GM10248 (cell line): ENCODE measurements at regions not wholly inside any gene's neighbourhood (a gene's known extent, or its start where the extent isn't known, plus 50 kb on each side); places are given as distances from the start of the nearest gene placed in this dataset.

Source experiments
- CTCF ChIA-PET: fragments of 300-600 bp; sonication (Branson Sonifier 250); formaldehyde crosslinking; extraction: SDS; loops from one replicate; lab custom pipeline; 2021; ENCODE audit warnings: antibody characterized with exemption; lab: Yijun Ruan, JAX
- POLR2A ChIA-PET: fragments of 350-650 bp; sonication (Branson Sonifier 250); formaldehyde crosslinking; extraction: SDS; loops from one replicate; lab custom pipeline; 2020; ENCODE audit warnings: antibody characterized with exemption; lab: Yijun Ruan, JAX
- DNase-seq: peaks from one replicate; pipeline ENCODE4 v3.0.0; 2012; ENCODE audit errors: extremely low spot score
- TF ChIP-seq, protein P1 (sequence below): IDR thresholded peaks from 2 replicates; pipeline ENCODE4 v1.5.1; 2012; ENCODE audit warnings: mild to moderate bottlenecking, low read depth; ENCODE audit errors: extremely low read depth, missing control alignments, control extremely low read depth

DNA sequence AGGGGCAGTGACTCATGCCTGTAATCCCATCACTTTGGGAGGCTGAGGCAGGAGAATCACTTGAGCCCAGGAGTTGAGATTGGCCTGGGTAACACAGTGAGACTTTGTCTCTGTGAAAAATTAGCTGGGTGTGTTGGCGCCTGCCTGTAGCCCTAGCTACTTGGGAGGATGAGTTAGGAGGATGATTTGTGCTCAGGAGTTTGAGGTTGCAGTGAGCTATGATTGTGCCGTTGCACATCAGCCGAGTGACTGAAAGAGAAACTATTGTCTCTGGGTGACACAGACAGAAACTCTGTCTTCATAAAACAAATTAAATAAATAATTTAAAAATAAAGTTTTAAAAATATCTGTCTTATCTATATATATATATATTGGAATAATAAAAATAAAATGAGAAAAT, 1844.6 kb upstream of the PIK3C3 start:
- POLR2A ChIA-PET: no interaction called here
- CTCF ChIA-PET: interaction anchor here (0.7 to 1.9 kb wide), 4 partner anchors 9 to 13 kb away, joined by 4 to 10 read pairs (median 6); no protein-coding TSS in a partner anchor
- TF ChIP-seq, protein P1, sequence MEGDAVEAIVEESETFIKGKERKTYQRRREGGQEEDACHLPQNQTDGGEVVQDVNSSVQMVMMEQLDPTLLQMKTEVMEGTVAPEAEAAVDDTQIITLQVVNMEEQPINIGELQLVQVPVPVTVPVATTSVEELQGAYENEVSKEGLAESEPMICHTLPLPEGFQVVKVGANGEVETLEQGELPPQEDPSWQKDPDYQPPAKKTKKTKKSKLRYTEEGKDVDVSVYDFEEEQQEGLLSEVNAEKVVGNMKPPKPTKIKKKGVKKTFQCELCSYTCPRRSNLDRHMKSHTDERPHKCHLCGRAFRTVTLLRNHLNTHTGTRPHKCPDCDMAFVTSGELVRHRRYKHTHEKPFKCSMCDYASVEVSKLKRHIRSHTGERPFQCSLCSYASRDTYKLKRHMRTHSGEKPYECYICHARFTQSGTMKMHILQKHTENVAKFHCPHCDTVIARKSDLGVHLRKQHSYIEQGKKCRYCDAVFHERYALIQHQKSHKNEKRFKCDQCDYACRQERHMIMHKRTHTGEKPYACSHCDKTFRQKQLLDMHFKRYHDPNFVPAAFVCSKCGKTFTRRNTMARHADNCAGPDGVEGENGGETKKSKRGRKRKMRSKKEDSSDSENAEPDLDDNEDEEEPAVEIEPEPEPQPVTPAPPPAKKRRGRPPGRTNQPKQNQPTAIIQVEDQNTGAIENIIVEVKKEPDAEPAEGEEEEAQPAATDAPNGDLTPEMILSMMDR: no peak
- no peak for DNase-seq

DNA sequence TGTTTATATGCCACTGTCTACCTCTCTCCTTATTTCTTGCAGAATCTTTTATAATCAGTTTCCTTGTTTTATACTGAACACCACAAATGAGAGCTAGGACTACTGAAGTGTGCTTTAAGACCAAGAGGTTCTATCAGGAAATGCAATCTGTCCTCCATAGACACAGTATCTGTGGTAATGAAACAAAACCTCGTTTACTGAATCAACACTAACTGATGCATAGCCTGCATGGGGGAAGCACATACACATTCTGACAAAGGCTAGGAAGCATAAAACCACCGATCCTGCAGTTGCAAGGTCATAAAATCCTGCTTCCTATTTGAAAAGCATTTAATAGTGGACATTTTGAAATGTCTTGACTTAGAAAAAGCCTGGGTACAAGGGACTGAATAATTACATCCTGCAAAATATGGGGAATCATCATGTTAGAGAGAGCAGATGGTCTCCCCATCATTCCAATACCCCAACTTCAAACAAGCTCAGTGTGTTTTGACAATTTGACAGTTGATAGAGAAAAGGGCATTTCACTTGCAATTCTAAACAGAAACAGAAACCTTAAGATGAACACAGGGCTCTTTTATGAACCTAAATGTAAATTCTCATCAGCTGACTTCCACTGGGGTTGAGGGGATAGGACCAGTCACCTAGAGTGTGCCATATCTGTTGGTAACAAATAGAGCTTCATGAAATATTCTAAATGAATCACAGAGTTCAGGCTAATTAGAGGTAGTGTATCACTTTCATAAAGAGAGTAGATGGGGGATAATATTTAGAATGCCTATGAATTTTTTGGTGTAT, 1845.6 kb upstream of the PIK3C3 start:
- TF ChIP-seq, protein P1: no peak
- CTCF ChIA-PET: interaction anchor here (1.0 to 1.9 kb wide), 3 partner anchors 10 to 27 kb away, joined by 3 to 10 read pairs (median 6); no protein-coding TSS in a partner anchor
- no peak for DNase-seq
- POLR2A ChIA-PET: no interaction called here

DNA sequence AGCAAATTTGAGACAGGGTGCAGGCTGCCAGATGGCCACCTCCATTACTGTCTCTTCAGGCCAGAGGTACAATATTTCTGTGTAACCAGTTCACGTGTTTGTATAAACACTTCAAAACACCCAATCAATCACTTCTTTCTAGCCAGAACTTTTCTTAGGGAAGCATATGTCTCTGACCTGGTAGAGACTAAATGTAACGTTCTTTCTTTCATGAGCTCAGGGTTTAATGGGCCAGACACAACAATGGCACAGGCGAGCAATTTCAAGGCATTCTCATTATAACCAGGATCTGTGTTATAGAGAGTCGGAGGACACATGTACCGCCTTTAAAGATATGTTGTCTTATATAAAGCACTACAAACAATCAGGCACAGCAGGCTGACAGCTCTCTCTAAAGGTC, 1846.4 kb upstream of the PIK3C3 start:
- ChIA-PET CTCF (interaction anchor here (1.0 kb wide), 1 partner anchor 28 kb away, joined by 3 read pairs; no protein-coding TSS in a partner anchor), POLR2A (no interaction called here)
- no peak for DNase-seq
- TF ChIP-seq, protein P1: no peak

DNA sequence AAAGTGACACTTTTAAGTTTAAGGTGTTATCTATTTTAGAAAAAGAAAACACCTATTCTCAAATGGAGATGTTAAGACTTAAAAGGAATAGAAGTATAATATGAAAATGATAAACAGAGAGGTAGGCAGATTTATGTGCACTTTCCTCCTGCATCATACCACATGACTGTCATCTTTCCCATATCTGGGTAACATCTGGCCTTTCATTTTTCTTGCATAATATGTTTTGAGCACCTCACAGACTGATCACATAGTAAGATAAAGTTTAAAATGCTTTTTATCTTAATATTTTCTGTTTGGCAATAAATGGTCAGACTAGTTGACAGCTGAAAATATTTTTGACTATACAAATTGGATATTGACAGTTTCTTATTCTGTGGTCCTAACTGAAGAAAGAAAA, 1852.1 kb upstream of the PIK3C3 start:
- TF ChIP-seq, protein P1: no peak
- CTCF ChIA-PET: interaction anchor here (1.0 kb wide), 1 partner anchor 9 kb away, joined by 3 read pairs; no protein-coding TSS in a partner anchor
- POLR2A ChIA-PET: no interaction called here
- no peak for DNase-seq

DNA sequence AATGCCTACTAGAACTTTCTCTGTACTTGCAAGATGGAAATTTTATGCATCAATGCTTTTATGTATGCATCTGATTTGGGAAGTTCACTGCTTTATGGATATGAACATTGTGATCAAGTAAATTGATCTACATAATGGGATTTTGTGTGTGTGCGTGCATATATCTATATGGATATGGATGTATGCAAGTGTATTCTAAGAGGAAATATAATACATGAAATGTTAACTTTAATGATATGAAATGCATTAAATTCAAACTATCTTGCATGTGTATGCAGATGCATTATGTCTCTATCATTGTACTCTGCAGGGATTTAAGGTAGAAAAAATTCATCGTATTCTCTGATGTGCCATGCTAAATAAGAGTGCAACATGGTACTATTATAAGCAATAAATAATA, 1855.4 kb upstream of the PIK3C3 start:
- POLR2A ChIA-PET: no interaction called here
- no peak for DNase-seq
- TF ChIP-seq, protein P1: no peak
- CTCF ChIA-PET: interaction anchor here (1.5 to 2.5 kb wide), 2 partner anchors 10 to 13 kb away, joined by 4 to 10 read pairs; no protein-coding TSS in a partner anchor

DNA sequence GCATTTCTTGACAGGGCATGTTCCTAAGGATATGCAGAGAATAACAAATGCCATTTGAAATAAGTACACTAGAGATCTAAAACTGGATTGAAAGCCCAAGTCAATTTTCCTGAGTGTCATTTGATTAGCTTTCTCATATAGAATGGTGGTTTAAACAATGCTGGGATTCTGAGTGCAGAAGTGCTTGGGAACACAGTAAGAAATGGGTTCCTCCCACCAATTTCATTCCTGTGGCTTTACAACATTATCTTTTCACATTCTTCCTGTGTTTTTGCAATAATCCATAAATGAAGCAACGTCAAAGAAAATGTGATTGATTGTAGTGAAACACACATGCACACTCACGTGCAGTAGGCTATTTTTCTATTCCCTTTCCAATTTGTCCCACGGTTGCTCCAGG, 1858.4 kb upstream of the PIK3C3 start:
- DNase-seq: no peak
- ChIA-PET CTCF (no interaction called here), POLR2A (no interaction called here)
- TF ChIP-seq, protein P1: no peak
